Islet precursor cell (in vitro differentiated cells): ENCODE measurements at regions not wholly inside any gene's neighbourhood (a gene's known extent, or its start where the extent isn't known, plus 50 kb on each side); places are given as distances from the start of the nearest gene placed in this dataset.
A peak's percentile ranks its signal among the peaks of the same experiment; 100 is the strongest.

Source experiments
- DNase-seq: peaks from one replicate; pipeline ENCODE4 v3.0.0-alpha.2; 2018

- DNase-seq, result peak; percentile 97
These were observed 129.9 kb downstream of the HFE start for GRCh38 chr6:26216886-26217713.

- DNase-seq, result peak; percentile 66
These were observed 130.5 kb downstream of the HFE start for GRCh38 chr6:26217714-26218075.

GRCh38 chr6:26218824-26219223 lies 131.6 kb downstream of the HFE start:
- DNase-seq, result no peak

GRCh38 chr6:26220145-26220970 lies 133.1 kb downstream of the HFE start:
- DNase-seq, result no peak

- no peak for DNase-seq
These were observed 134.0 kb downstream of the HFE start for GRCh38 chr6:26221186-26221585.

- no peak for DNase-seq
These were observed 135.3 kb downstream of the HFE start for GRCh38 chr6:26222571-26222970.

GRCh38 chr6:26223228-26223627 lies 136.0 kb downstream of the HFE start:
- no peak for DNase-seq

- DNase-seq, result peak; percentile 92
These were observed 136.7 kb downstream of the HFE start for GRCh38 chr6:26223650-26224546.

GRCh38 chr6:26224547-26224912 lies 137.3 kb downstream of the HFE start:
- no peak for DNase-seq

GRCh38 chr6:26224940-26225847 lies 138.0 kb downstream of the HFE start:
- DNase-seq, result peak; percentile 92

GRCh38 chr6:26225848-26226578 lies 138.8 kb downstream of the HFE start:
- DNase-seq, result peak; percentile 83

GRCh38 chr6:26226579-26226967 lies 138.4 kb upstream of the BTN3A2 start:
- no peak for DNase-seq

- DNase-seq, result no peak
These were observed 134.6 kb upstream of the BTN3A2 start for GRCh38 chr6:26230351-26230750.

GRCh38 chr6:26231006-26231587 lies 133.9 kb upstream of the BTN3A2 start:
- DNase-seq, result no peak

GRCh38 chr6:26232306-26232939 lies 132.6 kb upstream of the BTN3A2 start:
- DNase-seq, result no peak

- DNase-seq, result peak; percentile 60
These were observed 131.9 kb upstream of the BTN3A2 start for GRCh38 chr6:26232940-26233648.

GRCh38 chr6:26233649-26234420 lies 131.2 kb upstream of the BTN3A2 start:
- DNase-seq, result peak; percentile 76

GRCh38 chr6:26234421-26235301 lies 130.3 kb upstream of the BTN3A2 start:
- peak; percentile 80 for DNase-seq
